GM18519 (cell line): ENCODE measurements at regions not wholly inside any gene's neighbourhood (a gene's known extent, or its start where the extent isn't known, plus 50 kb on each side); places are given as distances from the start of the nearest gene placed in this dataset.

ENCODE experiments used
- ATAC-seq: cut with Tn5 transposase; IDR thresholded peaks from one replicate; pipeline ENCODE4 v1.9.1; 2021; ENCODE audit warnings: mild to moderate bottlenecking, moderate library complexity; ENCODE audit not compliant: unreplicated experiment, low FRiP score

- ATAC-seq = no peak
Observed at GRCh38 chr17:36859706-36860105, 77.6 kb upstream of the LHX1 start.

- ATAC-seq = no peak
Observed at GRCh38 chr17:36861531-36861930, 75.7 kb upstream of the LHX1 start.

GRCh38 chr17:36862116-36862920, 75.0 kb upstream of the LHX1 start:
- ATAC-seq = no peak

GRCh38 chr17:36863131-36863530, 74.1 kb upstream of the LHX1 start:
- ATAC-seq = no peak

- no peak for ATAC-seq
Observed at GRCh38 chr17:36863676-36864612, 73.3 kb upstream of the LHX1 start.

GRCh38 chr17:36864827-36865430, 72.3 kb upstream of the LHX1 start:
- no peak for ATAC-seq

- no peak for ATAC-seq
Observed at GRCh38 chr17:36867716-36868341, 69.4 kb upstream of the LHX1 start.

- no peak for ATAC-seq
Observed at GRCh38 chr17:36868777-36869176, 68.5 kb upstream of the LHX1 start.

GRCh38 chr17:36869441-36869840, 67.8 kb upstream of the LHX1 start:
- no peak for ATAC-seq

GRCh38 chr17:36869856-36870719, 67.2 kb upstream of the LHX1 start:
- no peak for ATAC-seq

GRCh38 chr17:36870720-36870999, 66.6 kb upstream of the LHX1 start:
- no peak for ATAC-seq

- ATAC-seq = no peak
Observed at GRCh38 chr17:36875698-36876293, 61.5 kb upstream of the LHX1 start.

- no peak for ATAC-seq
Observed at GRCh38 chr17:36876966-36877365, 60.3 kb upstream of the LHX1 start.

- ATAC-seq = no peak
Observed at GRCh38 chr17:36877771-36878170, 59.5 kb upstream of the LHX1 start.

GRCh38 chr17:36878216-36878615, 59.1 kb upstream of the LHX1 start:
- no peak for ATAC-seq

- ATAC-seq = no peak
Observed at GRCh38 chr17:36879027-36879426, 58.2 kb upstream of the LHX1 start.

- no peak for ATAC-seq
Observed at GRCh38 chr17:36879624-36880131, 57.6 kb upstream of the LHX1 start.

GRCh38 chr17:36880268-36880905, 56.9 kb upstream of the LHX1 start:
- ATAC-seq = no peak

- ATAC-seq = no peak
Observed at GRCh38 chr17:36881323-36881722, 56.0 kb upstream of the LHX1 start.
